Gastrocnemius medialis (tissue), 4 donors: ENCODE measurements at regions not wholly inside any gene's neighbourhood (a gene's known extent, or its start where the extent isn't known, plus 50 kb on each side); places are given as distances from the start of the nearest gene placed in this dataset.
A peak's percentile ranks its signal among the peaks of the same experiment; 100 is the strongest.

Source experiments
- ATAC-seq, 2 donors: fragments of 150-250 bp; one replicate each; pipeline ENCODE4 v1.9.1; 2016
- DNase-seq, 2 donors: peaks; one replicate each; pipeline ENCODE4 v3.0.0-alpha.2; 2019
- H3K27ac ChIP-seq, 4 donors: fragments of 200-600 bp; sonication (generic); 1 replicate in 1 of 4; 2 replicates in 3 of 4; pipeline ENCODE4 v1.5.1; 2016 to 2018; ENCODE audit warnings: mild to moderate bottlenecking in 2 of 4, moderate library complexity in 1 of 4
- H3K27me3 ChIP-seq, 3 donors: fragments of 200-600 bp; sonication (generic) in 2 of 3; 1 replicate in 1 of 3; 2 replicates in 2 of 3; pipeline versions ENCODE4 v1.5.1 to v1.6.0; 2016 to 2019; ENCODE audit warnings: mild to moderate bottlenecking in 1 of 3, moderate library complexity in 1 of 3
- H3K36me3 ChIP-seq, 2 donors: fragments of 200-600 bp; sonication (generic) in 1 of 2; one replicate each; pipeline ENCODE4 v1.5.1; 2017 to 2018
- H3K4me1 ChIP-seq, 2 donors: fragments of 200-600 bp; sonication (generic) in 1 of 2; one replicate each; pipeline ENCODE4 v1.5.1; 2016 to 2017; ENCODE audit warnings: mild to moderate bottlenecking in 2 of 2
- H3K4me3 ChIP-seq, 4 donors: fragments of 200-600 bp; sonication (generic) in 3 of 4; 1 replicate in 1 of 4; 2 replicates in 3 of 4; pipeline ENCODE4 v1.5.1; 2016 to 2019; ENCODE audit warnings: mild to moderate bottlenecking in 2 of 4
- H3K9me3 ChIP-seq, 3 donors: fragments of 200-600 bp; sonication (generic) in 2 of 3; 1 replicate in 1 of 3; 2 replicates in 2 of 3; pipeline ENCODE4 v1.5.1; 2016 to 2019
- POLR2A ChIP-seq, 2 donors: fragments of 450-650 bp; IDR thresholded peaks; one replicate each; pipeline ENCODE4 v1.6.1; 2017; ENCODE audit warnings: antibody characterized with exemption in 2 of 2, mild to moderate bottlenecking in 2 of 2, moderate library complexity in 2 of 2
- in situ Hi-C, 4 donors: fragments of 200-750 bp; cut with MboI; loops; one replicate each; pipeline versions ENCODE4 v1.15.0 to v1.8.0; 2017; ENCODE audit warnings: low sequenced_read_pairs in 4 of 4
- intact Hi-C: fragments of 100-400 bp; cut with DNase I; formaldehyde crosslinking; loops from one replicate; pipeline ENCODE4 v1.15.1; 2023; ENCODE audit warnings: low total_unique reads
- TF ChIP-seq, protein P1 (sequence below), 5 experiments: fragments of 450-650 bp in 3 of 5; fragments of 200-600 bp in 2 of 5; sonication (generic) in 2 of 5; IDR thresholded peaks in 4 of 5; conservative IDR thresholded peaks in 1 of 5; 1 replicate in 4 of 5; 2 replicates in 1 of 5; pipeline ENCODE4 v1.5.1; 2016 to 2019; ENCODE audit warnings: antibody characterized with exemption in 5 of 5, mild to moderate bottlenecking in 3 of 5, moderate library complexity in 3 of 5

DNA sequence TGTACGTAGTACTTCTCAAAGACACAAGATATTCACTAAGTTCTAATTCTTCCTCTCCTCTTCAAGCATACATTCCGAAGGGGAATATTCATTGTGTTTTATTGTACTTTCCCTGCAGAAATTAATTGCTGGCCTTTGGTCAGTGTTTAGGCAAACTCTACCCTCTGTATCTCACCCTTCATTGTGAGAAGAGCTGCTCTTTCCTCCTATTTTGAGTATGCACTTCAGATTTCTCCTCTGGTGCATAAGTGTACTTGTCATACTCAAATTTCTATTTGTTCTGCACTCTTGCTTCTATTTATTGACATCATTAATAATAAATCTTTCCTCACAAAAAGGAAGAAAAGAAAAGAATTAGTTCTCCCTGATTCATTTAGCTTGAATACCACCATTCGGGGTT, 485.4 kb upstream of the SLC8A1 start:
- no peak overlapping the region for H3K27ac ChIP-seq
- H3K4me1 ChIP-seq, result no peaks in the 10 kb centered on the region
- DNase-seq (no peak), ATAC-seq (no peak)
- H3K4me3 ChIP-seq, result no peak overlapping the region
- H3K27me3 ChIP-seq, result no peaks in the 10 kb centered on the region
- intact Hi-C loops, result no loop called here
- H3K36me3 ChIP-seq, result no peaks in the 10 kb centered on the region
- TF ChIP-seq POLR2A (IDR thresholded peaks at IDR 0.05), result no peak
- TF ChIP-seq, protein P1, sequence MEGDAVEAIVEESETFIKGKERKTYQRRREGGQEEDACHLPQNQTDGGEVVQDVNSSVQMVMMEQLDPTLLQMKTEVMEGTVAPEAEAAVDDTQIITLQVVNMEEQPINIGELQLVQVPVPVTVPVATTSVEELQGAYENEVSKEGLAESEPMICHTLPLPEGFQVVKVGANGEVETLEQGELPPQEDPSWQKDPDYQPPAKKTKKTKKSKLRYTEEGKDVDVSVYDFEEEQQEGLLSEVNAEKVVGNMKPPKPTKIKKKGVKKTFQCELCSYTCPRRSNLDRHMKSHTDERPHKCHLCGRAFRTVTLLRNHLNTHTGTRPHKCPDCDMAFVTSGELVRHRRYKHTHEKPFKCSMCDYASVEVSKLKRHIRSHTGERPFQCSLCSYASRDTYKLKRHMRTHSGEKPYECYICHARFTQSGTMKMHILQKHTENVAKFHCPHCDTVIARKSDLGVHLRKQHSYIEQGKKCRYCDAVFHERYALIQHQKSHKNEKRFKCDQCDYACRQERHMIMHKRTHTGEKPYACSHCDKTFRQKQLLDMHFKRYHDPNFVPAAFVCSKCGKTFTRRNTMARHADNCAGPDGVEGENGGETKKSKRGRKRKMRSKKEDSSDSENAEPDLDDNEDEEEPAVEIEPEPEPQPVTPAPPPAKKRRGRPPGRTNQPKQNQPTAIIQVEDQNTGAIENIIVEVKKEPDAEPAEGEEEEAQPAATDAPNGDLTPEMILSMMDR (IDR thresholded peaks at IDR 0.05 in 4 of 5, conservative IDR thresholded peaks at IDR 0.05 in 1 of 5), result no peak
- in situ Hi-C loops, result no loop called here
- H3K9me3 ChIP-seq, result no peaks in the 10 kb centered on the region

DNA sequence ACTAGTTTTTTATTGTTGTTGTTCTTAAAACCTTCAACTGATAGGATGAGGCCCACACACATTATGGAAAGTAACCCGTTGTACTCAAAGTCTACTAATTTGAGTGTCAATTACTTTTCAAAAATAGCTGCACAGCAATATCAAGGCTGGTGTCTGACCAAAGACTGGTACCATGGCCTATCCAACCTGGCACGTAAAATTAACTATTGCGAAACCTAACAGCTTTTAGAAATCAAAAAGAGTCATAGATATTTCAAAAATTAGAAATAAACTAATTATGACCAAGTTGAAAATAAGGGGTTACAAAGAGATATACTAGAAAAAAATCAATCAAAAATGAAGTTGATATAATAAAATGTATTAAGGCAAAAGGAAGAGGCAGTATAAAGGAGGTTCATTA, 501.5 kb upstream of the SLC8A1 start:
- Histone ChIP-seq H3K27me3 (no peaks in the 10 kb centered on the region), H3K9me3 (no peaks in the 10 kb centered on the region), H3K36me3 (no peaks in the 10 kb centered on the region), H3K4me3 (no peak overlapping the region), H3K4me1 (no peaks in the 10 kb centered on the region), H3K27ac (no peak overlapping the region)
- intact Hi-C loops (no loop called here), in situ Hi-C loops (no loop called here)
- no peak for ATAC-seq
- no peak for DNase-seq
- TF ChIP-seq, protein P1 (IDR thresholded peaks at IDR 0.05 in 4 of 5, conservative IDR thresholded peaks at IDR 0.05 in 1 of 5), result no peak
- no peak for TF ChIP-seq POLR2A (IDR thresholded peaks at IDR 0.05)

DNA sequence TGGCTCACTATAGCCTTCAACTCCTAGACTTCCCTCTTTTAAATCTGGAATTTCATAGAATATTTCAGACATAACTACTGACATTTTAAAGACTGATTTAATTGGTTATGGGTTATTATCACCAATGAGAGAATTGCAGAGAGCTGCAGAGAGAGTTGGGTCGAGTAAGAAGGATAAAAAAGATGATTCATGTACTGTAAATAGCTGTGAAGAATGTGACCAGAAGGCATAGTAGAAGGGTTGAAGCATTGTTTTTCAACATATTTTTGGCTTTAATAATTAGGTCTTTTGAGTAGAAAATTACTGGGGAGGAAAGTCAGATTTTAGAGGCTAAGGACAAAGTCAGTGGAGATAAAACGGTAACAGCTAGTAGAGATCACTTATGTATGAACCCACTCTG, 503.2 kb upstream of the SLC8A1 start:
- in situ Hi-C loops, result no loop called here
- TF ChIP-seq POLR2A (IDR thresholded peaks at IDR 0.05), result no peak
- TF ChIP-seq, protein P1 (IDR thresholded peaks at IDR 0.05 in 4 of 5, conservative IDR thresholded peaks at IDR 0.05 in 1 of 5), result no peak
- H3K27me3 ChIP-seq, result no peaks in the 10 kb centered on the region
- no peaks in the 10 kb centered on the region for H3K9me3 ChIP-seq
- intact Hi-C loops, result no loop called here
- H3K4me1 ChIP-seq, result no peaks in the 10 kb centered on the region
- no peak overlapping the region for H3K4me3 ChIP-seq
- no peak overlapping the region for H3K27ac ChIP-seq
- no peaks in the 10 kb centered on the region for H3K36me3 ChIP-seq
- no peak for ATAC-seq
- no peak for DNase-seq

DNA sequence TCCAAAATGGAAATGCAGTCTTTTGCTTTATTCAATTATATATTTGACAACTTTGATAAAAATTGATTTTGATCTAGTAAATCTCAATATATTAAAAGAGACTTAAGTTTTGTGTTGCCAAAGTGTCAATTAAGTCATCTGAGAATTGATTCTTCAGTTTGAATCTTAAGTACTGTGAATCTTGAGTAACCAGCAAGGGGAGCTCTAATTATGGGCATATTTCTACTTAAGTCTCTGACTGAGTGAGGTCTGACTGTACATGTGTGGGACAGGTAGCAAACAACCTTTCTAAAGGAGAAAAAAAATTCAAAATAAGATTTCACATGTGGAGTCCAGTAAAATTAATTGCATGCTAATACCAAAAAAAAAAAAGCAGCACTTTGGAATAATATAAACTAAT, 503.7 kb upstream of the SLC8A1 start:
- Histone ChIP-seq H3K4me3 (no peak overlapping the region), H3K4me1 (no peaks in the 10 kb centered on the region), H3K27me3 (no peaks in the 10 kb centered on the region), H3K36me3 (no peaks in the 10 kb centered on the region), H3K27ac (no peak overlapping the region), H3K9me3 (no peaks in the 10 kb centered on the region)
- in situ Hi-C loops, result no loop called here
- no peak for DNase-seq
- intact Hi-C loops, result no loop called here
- no peak for TF ChIP-seq POLR2A (IDR thresholded peaks at IDR 0.05)
- TF ChIP-seq, protein P1 (IDR thresholded peaks at IDR 0.05 in 4 of 5, conservative IDR thresholded peaks at IDR 0.05 in 1 of 5), result no peak
- ATAC-seq, result no peak

DNA sequence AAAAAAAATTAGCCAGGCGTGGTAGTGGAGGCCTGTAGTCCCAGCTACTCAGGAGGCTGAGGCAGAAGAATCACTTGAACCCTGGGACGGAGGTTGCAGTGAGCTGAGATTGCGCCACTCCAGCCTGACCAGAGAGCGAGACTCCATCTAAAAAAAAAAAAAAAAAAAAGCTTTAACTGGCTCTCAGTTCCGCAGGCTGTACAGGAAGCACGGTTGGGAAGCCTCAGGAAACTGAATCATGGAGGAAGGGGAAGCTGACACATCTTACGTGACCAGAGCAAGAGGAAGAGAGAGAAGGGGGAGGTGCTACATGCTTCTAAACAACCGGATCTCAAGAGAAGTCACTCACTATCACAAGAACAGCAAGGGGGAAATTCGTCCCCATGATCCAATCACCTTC, 505.6 kb upstream of the SLC8A1 start:
- in situ Hi-C loops, result no loop called here
- H3K27me3 ChIP-seq, result no peaks in the 10 kb centered on the region
- DNase-seq (peak in 1 of 2 donors; percentile 12), ATAC-seq (no peak)
- H3K36me3 ChIP-seq, result no peaks in the 10 kb centered on the region
- TF ChIP-seq, protein P1 (IDR thresholded peaks at IDR 0.05 in 4 of 5, conservative IDR thresholded peaks at IDR 0.05 in 1 of 5), result no peak
- TF ChIP-seq POLR2A (IDR thresholded peaks at IDR 0.05), result no peak
- no peaks in the 10 kb centered on the region for H3K9me3 ChIP-seq
- intact Hi-C loops, result no loop called here
- no peak overlapping the region for H3K27ac ChIP-seq
- H3K4me3 ChIP-seq, result no peak overlapping the region
- H3K4me1 ChIP-seq, result no peaks in the 10 kb centered on the region
